ENCODE measurements at regions not wholly inside any gene's neighbourhood (a gene's known extent, or its start where the extent isn't known, plus 50 kb on each side); places are given as distances from the start of the nearest gene placed in this dataset.

DNA sequence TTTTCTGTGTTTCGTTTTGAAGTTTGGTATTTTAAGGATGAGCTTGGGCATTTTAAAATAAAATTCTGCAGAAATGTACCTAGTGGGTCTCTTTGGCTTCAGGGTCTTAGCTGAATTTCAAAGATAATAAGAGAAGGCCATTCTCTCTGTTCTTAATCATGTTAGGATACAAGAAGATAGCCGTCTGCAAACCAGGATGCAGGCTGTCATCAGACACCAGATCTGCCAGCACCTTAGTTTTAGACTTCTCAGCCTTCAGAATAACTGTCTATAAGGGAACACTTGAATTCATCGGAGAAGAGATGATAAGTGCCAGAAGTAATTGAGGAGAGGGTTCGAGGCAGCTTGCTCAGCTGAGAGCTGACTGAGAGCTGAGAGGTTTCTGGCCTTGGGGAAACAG lies 202.1 kb downstream of the REEP3 start:
- no peak overlapping the region for H3K4me3 Mint-ChIP-seq
- peaks cover 0 to 2% (median 0%) of the 10 kb centered on the region in 9 donors for H3K9me3 Mint-ChIP-seq
- DNase-seq (no peak), ATAC-seq (no peak)
- H3K36me3 Mint-ChIP-seq = no peaks in the 10 kb centered on the region
- peaks cover 13 to 65% (median 34%) of the 10 kb centered on the region in 5 donors for H3K27me3 Mint-ChIP-seq
- POLR2A ChIA-PET = no interaction called here
- H3K4me1 Mint-ChIP-seq = peaks cover 0 to 7% (median 5%) of the 10 kb centered on the region in 4 donors
- H3K27ac Mint-ChIP-seq = no peak overlapping the region

DNA sequence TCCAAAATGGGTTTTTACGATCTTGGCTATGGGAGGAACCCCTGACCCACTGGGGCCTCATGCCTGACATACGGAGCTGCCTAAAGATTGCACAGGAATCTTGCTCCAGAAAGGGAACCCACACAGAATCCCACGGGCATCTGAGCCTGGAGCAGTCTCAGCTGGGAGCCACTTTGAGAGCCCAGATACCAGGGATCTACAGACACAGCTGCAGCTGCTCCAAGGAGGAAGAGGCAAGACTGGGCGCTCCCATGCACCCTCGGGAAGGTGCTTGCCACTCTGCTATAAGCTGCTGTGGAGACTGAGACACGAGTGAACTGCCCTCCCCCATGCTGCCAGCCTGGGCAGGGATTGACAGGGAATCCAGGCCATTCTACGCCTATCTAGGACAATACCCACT lies 202.5 kb downstream of the REEP3 start:
- DNase-seq = no peak
- no peak for ATAC-seq
- POLR2A ChIA-PET = no interaction called here
- Mint-ChIP-seq H3K4me3 (no peak overlapping the region), H3K9me3 (peaks cover 0 to 2% (median 0%) of the 10 kb centered on the region in 9 donors), H3K27ac (no peak overlapping the region), H3K36me3 (no peaks in the 10 kb centered on the region), H3K4me1 (peaks cover 0 to 7% (median 5%) of the 10 kb centered on the region in 4 donors), H3K27me3 (peaks cover 13 to 65% (median 35%) of the 10 kb centered on the region in 5 donors)

DNA sequence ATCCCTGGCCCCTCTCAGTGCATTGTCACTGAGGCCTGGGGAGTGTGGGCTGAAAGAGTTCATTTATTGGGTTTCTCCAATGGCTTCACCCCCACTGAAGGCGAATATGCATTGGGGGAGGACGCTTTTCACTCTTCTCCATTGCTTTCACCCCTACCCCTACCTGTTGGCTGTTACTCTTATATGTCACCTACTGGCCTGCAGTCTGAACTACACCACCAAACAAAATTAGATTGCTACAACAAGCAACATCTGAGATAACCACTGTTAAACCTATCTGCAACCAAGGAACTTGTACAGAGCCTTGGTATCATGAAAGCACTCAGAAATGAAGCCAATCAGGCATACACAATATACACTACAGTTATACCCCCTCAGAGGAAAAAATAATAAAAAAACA lies 203.7 kb downstream of the REEP3 start:
- POLR2A ChIA-PET = no interaction called here
- no peak for ATAC-seq
- Mint-ChIP-seq H3K9me3 (peaks cover 0 to 2% (median 0%) of the 10 kb centered on the region in 9 donors), H3K4me1 (peaks cover 0 to 7% (median 5%) of the 10 kb centered on the region in 4 donors), H3K36me3 (no peaks in the 10 kb centered on the region), H3K4me3 (no peak overlapping the region), H3K27me3 (peaks cover 15 to 65% (median 41%) of the 10 kb centered on the region in 5 donors), H3K27ac (no peak overlapping the region)
- DNase-seq = no peak

DNA sequence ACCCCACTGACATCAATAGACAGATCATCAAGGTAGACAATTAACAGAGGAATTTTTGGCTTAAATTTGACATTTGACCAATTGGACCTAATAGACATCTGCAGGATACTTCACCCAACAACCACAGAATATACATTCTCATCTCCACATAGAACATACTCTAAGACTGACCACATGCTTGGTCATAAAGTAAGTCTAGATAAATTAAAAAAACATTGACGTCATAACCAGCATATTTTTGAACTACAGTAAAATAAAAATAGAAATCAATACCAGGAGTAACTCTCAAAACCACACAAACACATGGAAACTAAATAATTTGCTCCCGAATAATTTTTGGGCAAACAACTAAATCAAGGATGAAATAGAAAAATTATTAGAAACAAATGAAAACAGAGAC lies 205.7 kb downstream of the REEP3 start:
- peaks cover 16 to 64% (median 42%) of the 10 kb centered on the region in 5 donors for H3K27me3 Mint-ChIP-seq
- DNase-seq (no peak), ATAC-seq (no peak)
- H3K27ac Mint-ChIP-seq = no peak overlapping the region
- no peaks in the 10 kb centered on the region for H3K4me1 Mint-ChIP-seq
- no peak overlapping the region for H3K4me3 Mint-ChIP-seq
- POLR2A ChIA-PET = no interaction called here
- peaks cover 0 to 2% (median 0%) of the 10 kb centered on the region in 9 donors for H3K9me3 Mint-ChIP-seq
- H3K36me3 Mint-ChIP-seq = no peaks in the 10 kb centered on the region

DNA sequence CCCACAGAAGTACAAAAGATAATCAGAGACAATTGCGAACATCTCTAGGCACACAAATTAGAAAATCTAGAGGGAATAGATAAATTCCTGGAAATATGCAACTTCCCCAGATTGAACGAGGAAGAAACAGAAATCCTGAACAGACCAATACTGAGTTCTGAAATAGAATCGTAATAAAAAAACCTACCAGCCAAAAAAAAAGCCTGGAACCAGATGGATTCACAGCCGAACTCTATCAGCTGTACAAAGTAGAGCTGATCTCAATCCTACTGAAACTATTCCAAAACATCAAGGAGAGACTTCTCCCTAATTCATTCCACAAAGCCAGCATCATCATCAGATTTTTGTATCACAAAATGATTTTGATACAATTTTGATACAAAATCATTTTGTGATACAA lies 206.4 kb downstream of the REEP3 start:
- H3K9me3 Mint-ChIP-seq = peaks cover 0 to 2% (median 0%) of the 10 kb centered on the region in 9 donors
- no peak overlapping the region for H3K27ac Mint-ChIP-seq
- H3K27me3 Mint-ChIP-seq = peaks cover 13 to 57% (median 41%) of the 10 kb centered on the region in 5 donors
- H3K4me3 Mint-ChIP-seq = no peak overlapping the region
- no peak for ATAC-seq
- no peaks in the 10 kb centered on the region for H3K36me3 Mint-ChIP-seq
- H3K4me1 Mint-ChIP-seq = no peaks in the 10 kb centered on the region
- no peak for DNase-seq
- POLR2A ChIA-PET = no interaction called here

DNA sequence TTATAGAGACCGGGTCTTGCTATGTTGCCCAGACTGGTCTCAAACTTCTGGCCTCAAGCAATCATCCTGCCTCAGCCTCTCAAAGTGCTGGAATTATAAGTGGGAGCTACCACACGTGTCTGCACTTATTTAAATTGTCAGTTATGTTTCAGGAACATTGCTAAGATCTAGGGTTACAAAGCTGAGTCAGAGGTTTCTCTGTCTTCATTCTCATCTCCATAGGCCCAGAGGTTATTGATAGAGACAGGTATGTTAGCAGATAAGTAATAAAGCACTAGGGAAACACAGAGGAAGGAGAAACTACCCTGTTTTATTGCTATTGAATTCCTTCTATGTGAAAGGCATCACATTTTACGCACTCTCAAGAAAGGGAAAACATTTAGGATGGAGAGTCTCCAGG lies 214.1 kb downstream of the REEP3 start:
- H3K9me3 Mint-ChIP-seq = no peaks in the 10 kb centered on the region
- peaks cover 0 to 3% (median 0%) of the 10 kb centered on the region in 5 donors for H3K27me3 Mint-ChIP-seq
- ATAC-seq (no peak), DNase-seq (no peak)
- H3K4me3 Mint-ChIP-seq = no peak overlapping the region
- H3K36me3 Mint-ChIP-seq = no peaks in the 10 kb centered on the region
- H3K27ac Mint-ChIP-seq = no peak overlapping the region
- no peaks in the 10 kb centered on the region for H3K4me1 Mint-ChIP-seq
- POLR2A ChIA-PET = no interaction called here

DNA sequence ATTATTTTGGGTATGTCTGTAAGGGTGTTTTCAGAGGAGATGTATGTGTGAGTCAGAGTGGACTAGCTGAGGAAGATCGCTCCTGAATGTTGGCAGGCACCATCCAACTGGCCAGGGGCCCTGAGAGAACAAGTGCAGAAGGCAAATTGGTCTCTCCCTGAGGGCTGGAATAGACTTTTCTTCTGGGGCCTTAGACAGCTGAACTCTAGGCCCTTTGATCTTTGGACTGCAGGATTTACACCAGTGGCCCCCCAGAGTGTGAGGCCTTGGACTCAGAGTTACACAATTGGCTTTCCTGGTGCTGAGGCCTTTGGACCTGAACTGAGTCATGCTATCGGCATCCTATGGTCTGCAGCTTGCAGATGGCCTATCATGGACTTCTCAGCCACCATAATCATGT lies 217.2 kb downstream of the REEP3 start:
- Mint-ChIP-seq H3K4me1 (no peaks in the 10 kb centered on the region), H3K36me3 (no peaks in the 10 kb centered on the region), H3K9me3 (peaks cover 0 to 2% (median 0%) of the 10 kb centered on the region in 9 donors), H3K27me3 (peaks cover 3 to 11% (median 8%) of the 10 kb centered on the region in 5 donors), H3K4me3 (no peak overlapping the region), H3K27ac (no peak overlapping the region)
- POLR2A ChIA-PET = no interaction called here
- ATAC-seq (no peak), DNase-seq (no peak)

DNA sequence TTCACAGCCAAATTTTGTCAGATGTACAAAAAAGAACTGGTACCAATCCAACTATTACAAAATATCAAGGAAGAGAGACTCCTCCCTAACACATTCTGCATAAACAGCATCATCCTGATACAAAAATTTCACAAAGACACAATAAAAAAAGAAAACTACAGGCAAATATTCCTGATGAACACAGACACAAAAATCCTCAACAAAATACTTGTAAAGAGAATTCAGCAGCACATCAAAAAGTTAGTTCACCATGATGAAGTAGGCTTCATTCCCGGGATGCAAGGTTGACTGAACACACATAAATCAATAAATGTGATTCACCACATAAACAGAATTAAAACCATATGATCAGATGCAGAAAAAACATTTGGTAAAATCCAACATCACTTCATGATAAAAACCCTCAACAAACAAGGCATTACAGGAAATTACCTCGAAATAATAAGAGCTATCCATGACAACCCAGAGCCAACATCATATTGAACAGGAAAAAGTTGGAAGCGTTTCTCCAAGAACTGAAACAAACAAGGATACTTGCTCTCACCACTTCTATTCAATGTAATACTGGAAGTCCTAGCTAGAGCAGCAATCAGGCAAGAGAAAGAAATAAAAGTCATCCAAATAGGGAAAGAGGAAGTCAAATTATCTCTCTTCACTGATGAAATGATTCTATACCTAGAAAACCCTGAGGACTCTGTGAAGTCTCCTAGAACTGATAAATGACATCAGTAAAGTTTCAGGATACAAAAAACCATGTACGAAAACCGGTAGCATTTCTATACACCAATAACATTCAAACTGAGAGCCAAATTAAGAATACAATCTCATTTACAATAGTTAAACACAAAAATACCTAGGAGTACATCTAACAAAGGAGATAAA lies 223.1 kb downstream of the REEP3 start:
- H3K27me3 Mint-ChIP-seq = peaks cover 4 to 16% (median 10%) of the 10 kb centered on the region in 5 donors
- H3K36me3 Mint-ChIP-seq = no peaks in the 10 kb centered on the region
- H3K4me3 Mint-ChIP-seq = no peak overlapping the region
- H3K27ac Mint-ChIP-seq = no peak overlapping the region
- H3K4me1 Mint-ChIP-seq = no peaks in the 10 kb centered on the region
- H3K9me3 Mint-ChIP-seq = peaks cover 0 to 12% (median 0%) of the 10 kb centered on the region in 9 donors
- POLR2A ChIA-PET = no interaction called here
- DNase-seq = no peak
- ATAC-seq = no peak

DNA sequence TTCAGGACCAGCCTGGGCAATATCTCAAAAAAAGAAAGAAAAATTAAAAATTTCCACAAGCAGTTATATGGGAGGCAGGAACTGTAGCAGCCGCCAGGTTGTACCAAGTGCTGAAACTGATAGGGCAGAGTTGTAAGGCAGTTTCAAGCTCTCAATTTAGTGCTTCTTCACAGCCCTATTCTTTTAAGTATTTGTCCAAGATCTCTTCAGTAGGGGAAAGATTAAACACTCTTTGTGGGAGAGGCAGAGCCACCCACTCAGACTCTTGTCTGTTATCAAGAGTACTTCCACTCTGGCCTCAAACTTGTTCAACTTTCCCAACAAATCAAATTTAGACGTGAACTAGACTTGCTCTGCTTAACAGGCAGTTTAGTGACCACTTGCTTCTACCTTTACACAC lies 228.7 kb downstream of the REEP3 start:
- no peaks in the 10 kb centered on the region for H3K4me1 Mint-ChIP-seq
- peaks cover 0 to 11% (median 0%) of the 10 kb centered on the region in 9 donors for H3K9me3 Mint-ChIP-seq
- ATAC-seq (no peak), DNase-seq (no peak)
- no peaks in the 10 kb centered on the region for H3K36me3 Mint-ChIP-seq
- H3K27ac Mint-ChIP-seq = no peak overlapping the region
- H3K27me3 Mint-ChIP-seq = peaks cover 3 to 11% (median 8%) of the 10 kb centered on the region in 5 donors
- POLR2A ChIA-PET = no interaction called here
- H3K4me3 Mint-ChIP-seq = no peak overlapping the region

DNA sequence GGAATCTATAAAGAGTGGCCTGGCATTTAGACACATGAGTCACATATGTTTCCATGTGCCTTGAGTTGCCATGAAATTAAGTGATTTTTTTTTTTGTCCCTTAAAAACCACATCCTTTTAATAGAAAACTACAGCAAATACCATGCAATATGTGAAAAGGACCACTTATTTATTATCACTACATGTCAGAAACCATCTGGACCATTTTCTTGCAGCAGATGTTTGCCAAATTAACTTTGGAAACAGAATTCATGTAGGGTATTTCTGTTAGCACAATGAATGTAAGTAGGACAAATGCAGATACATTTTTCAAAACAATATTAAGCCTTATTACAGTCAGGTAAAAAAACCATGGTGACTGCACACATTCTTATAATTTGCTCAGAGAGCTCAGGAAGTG lies 230.6 kb downstream of the REEP3 start:
- Mint-ChIP-seq H3K4me1 (no peaks in the 10 kb centered on the region), H3K27ac (no peak overlapping the region), H3K27me3 (peaks cover 4 to 10% (median 6%) of the 10 kb centered on the region in 5 donors), H3K9me3 (peaks cover 0 to 8% (median 0%) of the 10 kb centered on the region in 9 donors), H3K36me3 (no peaks in the 10 kb centered on the region), H3K4me3 (no peak overlapping the region)
- DNase-seq = no peak
- POLR2A ChIA-PET = no interaction called here
- no peak for ATAC-seq

DNA sequence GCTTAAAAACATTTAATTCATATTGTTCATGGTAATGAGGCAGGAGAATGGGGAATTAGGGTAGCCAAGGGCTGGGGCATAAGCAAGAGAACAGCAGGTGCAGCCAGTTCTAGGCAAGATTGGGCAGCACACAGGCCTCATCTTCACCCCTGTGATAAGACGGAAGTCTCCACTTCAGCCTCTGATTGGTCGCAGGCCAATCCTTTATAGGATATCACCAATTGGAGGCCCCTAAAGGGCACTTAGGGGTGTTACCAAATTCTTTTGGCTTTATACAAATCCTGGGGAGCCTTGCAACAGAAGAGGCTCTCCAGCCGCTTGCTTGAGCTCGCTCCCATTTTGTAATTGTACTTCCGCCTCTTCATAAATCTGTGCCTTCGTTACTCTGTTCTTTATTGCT lies 231.1 kb downstream of the REEP3 start:
- Mint-ChIP-seq H3K4me3 (no peak overlapping the region), H3K36me3 (no peaks in the 10 kb centered on the region), H3K27me3 (peaks cover 4 to 10% (median 6%) of the 10 kb centered on the region in 5 donors), H3K9me3 (peaks cover 0 to 4% (median 0%) of the 10 kb centered on the region in 9 donors), H3K4me1 (no peaks in the 10 kb centered on the region), H3K27ac (peak overlapping the region in 1 of 10 donors; percentile 25)
- DNase-seq (no peak), ATAC-seq (no peak)
- POLR2A ChIA-PET = no interaction called here

DNA sequence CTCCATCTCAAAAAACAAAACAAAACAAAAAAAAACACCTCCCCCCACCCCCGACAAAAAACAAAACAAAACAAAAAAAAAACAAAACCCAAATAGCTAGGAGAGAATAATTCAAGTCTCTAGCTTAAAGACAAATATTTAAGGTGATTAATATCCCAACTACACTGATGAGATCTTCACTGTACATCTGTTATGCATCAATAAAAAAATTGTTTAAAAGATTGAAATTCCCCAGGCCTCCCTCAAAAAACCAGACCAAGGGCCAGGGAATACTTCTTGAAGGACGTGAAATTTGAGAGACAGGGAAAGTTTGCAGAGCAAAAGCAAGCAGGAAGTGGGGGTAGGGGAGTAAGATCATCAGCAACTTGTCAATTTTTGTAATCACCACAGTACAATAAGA lies 232.6 kb downstream of the REEP3 start:
- peaks cover 0 to 3% (median 0%) of the 10 kb centered on the region in 9 donors for H3K9me3 Mint-ChIP-seq

DNA sequence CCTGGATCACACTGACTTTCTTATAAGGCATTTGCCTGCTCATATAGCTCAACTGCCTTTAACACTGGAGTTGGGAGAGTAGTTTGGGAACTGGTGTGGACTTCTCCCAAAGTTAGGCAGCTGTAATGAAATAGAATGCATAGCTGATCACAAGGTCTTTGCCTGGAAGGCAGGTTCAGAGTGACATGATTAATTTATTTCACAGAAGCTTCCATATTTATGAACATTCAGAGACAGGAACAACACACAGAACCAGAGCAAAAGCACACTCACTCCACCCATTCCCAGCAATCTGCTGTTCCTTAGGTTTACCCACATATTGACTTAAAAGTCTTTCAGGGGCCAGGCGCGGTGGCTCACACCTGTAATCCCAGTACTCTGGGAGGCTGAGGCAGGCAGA lies 234.2 kb downstream of the REEP3 start:
- ATAC-seq = no peak
- peaks cover 8 to 23% (median 11%) of the 10 kb centered on the region in 5 donors for H3K27me3 Mint-ChIP-seq
- no peaks in the 10 kb centered on the region for H3K36me3 Mint-ChIP-seq
- H3K4me3 Mint-ChIP-seq = no peak overlapping the region
- POLR2A ChIA-PET = no interaction called here
- H3K4me1 Mint-ChIP-seq = no peaks in the 10 kb centered on the region
- no peak overlapping the region for H3K27ac Mint-ChIP-seq
- H3K9me3 Mint-ChIP-seq = peaks cover 0 to 2% (median 0%) of the 10 kb centered on the region in 9 donors
- no peak for DNase-seq

More for the DNA sequence above, 232.6 kb downstream of the REEP3 start:
- H3K4me3 Mint-ChIP-seq = no peak overlapping the region
- no peak overlapping the region for H3K27ac Mint-ChIP-seq
- POLR2A ChIA-PET = no interaction called here
- no peaks in the 10 kb centered on the region for H3K36me3 Mint-ChIP-seq
- ATAC-seq (no peak), DNase-seq (no peak)
- no peaks in the 10 kb centered on the region for H3K4me1 Mint-ChIP-seq
- peaks cover 4 to 15% (median 8%) of the 10 kb centered on the region in 5 donors for H3K27me3 Mint-ChIP-seq

Measured in naive thymus-derived CD8-positive, alpha-beta T cell (primary cell).